Fibroblast of lung (primary cell): ENCODE measurements at regions not wholly inside any gene's neighbourhood (a gene's known extent, or its start where the extent isn't known, plus 50 kb on each side); places are given as distances from the start of the nearest gene placed in this dataset.

Experiments used
- DNase-seq, 2 donors: peaks; one replicate each; pipeline versions ENCODE4 v3.0.0 to v3.0.0-alpha.2; 2010; ENCODE audit warnings: low read depth in 2 of 2
- H2AFZ ChIP-seq: 2 replicates; pipeline ENCODE4 v1.5.1; 2012; ENCODE audit warnings: low read length, control low read depth, inconsistent platforms
- H3K27ac ChIP-seq: 2 replicates; pipeline ENCODE4 v1.5.1; 2011; ENCODE audit warnings: low read length, control low read depth; ENCODE audit not compliant: insufficient read depth
- H3K27me3 ChIP-seq: 2 replicates; pipeline ENCODE4 v1.5.1; 2011; ENCODE audit warnings: mild to moderate bottlenecking, low read length; ENCODE audit not compliant: control insufficient read depth, insufficient read depth
- H3K36me3 ChIP-seq: 2 replicates; pipeline ENCODE4 v1.5.1; 2011; ENCODE audit warnings: low read length; ENCODE audit not compliant: control insufficient read depth, insufficient read depth
- H3K4me1 ChIP-seq: 2 replicates; pipeline ENCODE4 v1.5.1; 2011; ENCODE audit warnings: low read length; ENCODE audit not compliant: control insufficient read depth, insufficient read depth; ENCODE audit errors: extremely low read depth
- H3K4me2 ChIP-seq: 2 replicates; pipeline ENCODE4 v1.5.1; 2011; ENCODE audit warnings: low read length, control low read depth; ENCODE audit not compliant: insufficient read depth; ENCODE audit errors: extremely low read depth
- H3K4me3 ChIP-seq, 4 experiments: fragments of 200-600 bp in 1 of 4; sonication (generic) in 1 of 4; replicated peaks in 1 of 4; 2 replicates each; pipeline ENCODE4 v1.5.1; 2011 to 2016; ENCODE audit warnings: low read length in 4 of 4, low read depth in 3 of 4, mild to moderate bottlenecking in 3 of 4, control low read depth in 2 of 4, inconsistent platforms in 1 of 4, mixed read lengths in 1 of 4; ENCODE audit not compliant: insufficient read depth in 1 of 4; ENCODE audit errors: control extremely low read depth in 1 of 4
- H3K79me2 ChIP-seq: 2 replicates; pipeline ENCODE4 v1.5.1; 2012; ENCODE audit warnings: mild to moderate bottlenecking, low read length, inconsistent platforms; ENCODE audit not compliant: control insufficient read depth, insufficient read depth
- H3K9ac ChIP-seq: 2 replicates; pipeline ENCODE4 v1.5.1; 2011; ENCODE audit warnings: mild to moderate bottlenecking, low read length, control low read depth; ENCODE audit not compliant: insufficient read depth
- H3K9me3 ChIP-seq: 2 replicates; pipeline ENCODE4 v1.5.1; 2012; ENCODE audit warnings: low read depth, low read length; ENCODE audit not compliant: control insufficient read depth, insufficient read depth
- H4K20me1 ChIP-seq: 2 replicates; pipeline ENCODE4 v1.5.1; 2011; ENCODE audit warnings: low read length; ENCODE audit not compliant: control insufficient read depth, insufficient read depth; ENCODE audit errors: extremely low read depth
- CTCF ChIP-seq, 2 donors: IDR thresholded peaks in 1 of 2; conservative IDR thresholded peaks in 1 of 2; 1 replicate in 1 of 2; 2 replicates in 1 of 2; pipeline ENCODE4 v1.5.1; 2011 to 2012; ENCODE audit warnings: low read length in 2 of 2, control low read depth in 1 of 2, inconsistent platforms in 1 of 2, low read depth in 1 of 2, mild to moderate bottlenecking in 1 of 2
- EZH2 ChIP-seq: IDR thresholded peaks from 2 replicates; pipeline ENCODE4 v1.5.1; 2012; ENCODE audit warnings: low read length, control low read depth, mild to moderate bottlenecking; ENCODE audit errors: missing control alignments

DNA sequence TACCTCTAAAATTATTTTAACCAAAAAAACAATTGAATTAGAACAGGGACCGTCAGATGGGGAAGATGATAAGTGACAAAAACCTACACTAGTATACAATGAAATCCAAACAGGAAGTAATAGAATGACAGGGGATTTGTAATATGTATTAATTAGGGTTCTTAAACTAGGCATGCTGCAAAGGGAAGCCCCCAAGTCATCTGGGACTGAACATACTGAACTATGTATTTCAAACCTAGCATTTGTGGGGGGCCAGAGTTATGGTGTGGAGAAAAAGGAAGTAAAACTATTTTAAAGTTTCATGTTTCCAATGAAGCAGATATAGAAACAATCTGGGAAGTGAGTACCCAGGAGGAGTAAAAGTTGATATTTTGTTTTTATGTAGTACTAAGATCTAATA, 133.2 kb upstream of the HS3ST3A1 start:
- no peak for TF ChIP-seq CTCF (conservative IDR thresholded peaks at IDR 0.05 in 1 of 2, IDR thresholded peaks at IDR 0.05 in 1 of 2; ENCODE audit: low read depth in 1 of 2, low read length in 2 of 2)
- Histone ChIP-seq H3K4me1 (no peaks in the 10 kb centered on the region), H3K4me2 (no peak overlapping the region), H3K9me3 (no peaks in the 10 kb centered on the region), H2AFZ (no peak overlapping the region), H3K36me3 (no peaks in the 10 kb centered on the region), H3K27ac (no peak overlapping the region), H3K4me3 (no peak overlapping the region), H4K20me1 (no peaks in the 10 kb centered on the region), H3K27me3 (no peaks in the 10 kb centered on the region), H3K9ac (no peak overlapping the region), H3K79me2 (no peaks in the 10 kb centered on the region)
- DNase-seq, result no peak

DNA sequence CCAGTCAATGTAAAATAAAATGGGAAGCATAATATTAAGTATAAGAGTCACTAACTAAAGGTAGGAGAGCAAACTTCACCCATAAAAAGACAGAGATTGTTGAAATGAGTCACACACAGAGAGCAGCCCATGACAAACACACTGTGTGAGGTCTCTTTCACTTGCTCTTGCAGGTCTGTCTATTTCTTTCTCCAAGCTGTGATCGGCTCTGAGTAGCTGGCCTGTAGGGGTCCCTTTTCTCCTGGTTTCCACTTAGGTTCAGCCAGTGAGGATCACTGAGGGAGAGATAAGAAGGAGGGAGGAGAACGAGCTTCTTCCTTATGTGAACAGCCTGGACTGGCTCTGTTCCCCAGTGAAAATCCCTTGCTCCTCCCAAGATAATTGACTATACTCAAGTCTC, 133.7 kb upstream of the HS3ST3A1 start:
- no peaks in the 10 kb centered on the region for H3K4me1 ChIP-seq
- no peaks in the 10 kb centered on the region for H3K79me2 ChIP-seq
- no peak overlapping the region for H3K27ac ChIP-seq
- H3K27me3 ChIP-seq, result no peaks in the 10 kb centered on the region
- TF ChIP-seq CTCF (conservative IDR thresholded peaks at IDR 0.05 in 1 of 2, IDR thresholded peaks at IDR 0.05 in 1 of 2; ENCODE audit: low read depth in 1 of 2, low read length in 2 of 2), result no peak
- no peak for TF ChIP-seq EZH2
- H2AFZ ChIP-seq, result no peak overlapping the region
- no peaks in the 10 kb centered on the region for H3K9me3 ChIP-seq
- peak in 1 of 2 donors; percentile 26 for DNase-seq
- H3K36me3 ChIP-seq, result no peaks in the 10 kb centered on the region
- H3K4me2 ChIP-seq, result no peak overlapping the region
- no peaks in the 10 kb centered on the region for H4K20me1 ChIP-seq
- no peak overlapping the region for H3K9ac ChIP-seq
- H3K4me3 ChIP-seq, result no peak overlapping the region

DNA sequence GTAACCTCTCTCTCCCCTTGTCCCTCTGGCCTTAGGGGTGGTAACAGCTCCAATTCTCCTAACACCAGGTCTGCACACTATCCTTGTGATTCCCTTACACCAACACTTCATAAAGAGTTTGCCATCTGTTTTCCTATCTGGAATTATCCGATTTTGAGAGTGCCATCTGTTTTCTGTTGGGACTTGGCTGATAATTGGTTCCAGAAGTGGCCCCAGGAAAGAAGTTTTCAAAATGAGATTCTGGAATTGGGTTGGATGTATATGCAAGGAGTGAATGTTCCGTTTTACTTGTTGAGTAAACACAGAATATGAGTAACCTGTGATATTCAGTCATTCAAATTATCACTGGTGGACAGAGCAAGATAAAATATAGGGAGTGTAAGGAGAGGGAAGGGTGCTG, 134.1 kb upstream of the HS3ST3A1 start:
- no peak for DNase-seq
- Histone ChIP-seq H2AFZ (no peak overlapping the region), H4K20me1 (no peaks in the 10 kb centered on the region), H3K4me3 (no peak overlapping the region), H3K27ac (no peak overlapping the region), H3K9me3 (no peaks in the 10 kb centered on the region), H3K79me2 (no peaks in the 10 kb centered on the region), H3K36me3 (no peaks in the 10 kb centered on the region), H3K4me1 (no peaks in the 10 kb centered on the region), H3K27me3 (no peaks in the 10 kb centered on the region), H3K4me2 (no peak overlapping the region), H3K9ac (no peak overlapping the region)
- TF ChIP-seq EZH2, result no peak
- no peak for TF ChIP-seq CTCF (conservative IDR thresholded peaks at IDR 0.05 in 1 of 2, IDR thresholded peaks at IDR 0.05 in 1 of 2; ENCODE audit: low read depth in 1 of 2, low read length in 2 of 2)
